CD14-positive monocyte (primary cell): ENCODE measurements at regions not wholly inside any gene's neighbourhood (a gene's known extent, or its start where the extent isn't known, plus 50 kb on each side); places are given as distances from the start of the nearest gene placed in this dataset.

Source experiments
- DNase-seq, 3 donors: peaks; one replicate each; pipeline ENCODE4 v3.0.0-alpha.2; 2011 to 2022
- H2AFZ ChIP-seq: 2 replicates; pipeline ENCODE4 v1.6.0; 2012; ENCODE audit warnings: mild to moderate bottlenecking, low read depth, low read length, inconsistent platforms; ENCODE audit not compliant: insufficient read depth, poor library complexity, severe bottlenecking
- H3K27ac ChIP-seq, 2 donors: 1 replicate in 1 of 2; 2 replicates in 1 of 2; pipeline ENCODE4 v1.5.1; 2012 to 2013; ENCODE audit warnings: low read length in 2 of 2, control low read depth in 1 of 2, inconsistent platforms in 1 of 2, low read depth in 1 of 2, mild to moderate bottlenecking in 1 of 2
- H3K27me3 ChIP-seq, 2 donors: one replicate each; pipeline versions ENCODE4 v1.6.0 to v1.6.1; 2011 to 2013; ENCODE audit warnings: low read length in 2 of 2; ENCODE audit not compliant: control insufficient read depth in 2 of 2, insufficient read depth in 2 of 2
- H3K36me3 ChIP-seq, 2 donors: replicated peaks in 1 of 2; 1 replicate in 1 of 2; 2 replicates in 1 of 2; pipeline versions ENCODE4 v1.5.1 to v1.6.1; 2012 to 2013; ENCODE audit warnings: low read length in 2 of 2, control low read depth in 1 of 2, inconsistent platforms in 1 of 2, mild to moderate bottlenecking in 1 of 2; ENCODE audit not compliant: insufficient read depth in 2 of 2, control insufficient read depth in 1 of 2
- H3K4me1 ChIP-seq, 2 donors: 1 replicate in 1 of 2; 2 replicates in 1 of 2; pipeline versions ENCODE4 v1.5.1 to v1.6.1; 2012 to 2013; ENCODE audit warnings: low read length in 2 of 2, control low read depth in 1 of 2, inconsistent platforms in 1 of 2, mild to moderate bottlenecking in 1 of 2, moderate library complexity in 1 of 2; ENCODE audit not compliant: insufficient read depth in 2 of 2, control insufficient read depth in 1 of 2
- H3K4me2 ChIP-seq: replicated peaks from 2 replicates; pipeline ENCODE3; 2012; ENCODE audit warnings: low read length, moderate library complexity, mild to moderate bottlenecking; ENCODE audit not compliant: poor library complexity, severe bottlenecking; ENCODE audit errors: extremely low read depth
- H3K4me3 ChIP-seq, 3 experiments: fragments of 200-600 bp in 1 of 3; sonication (generic) in 1 of 3; replicated peaks in 1 of 3; 1 replicate in 2 of 3; 2 replicates in 1 of 3; pipeline ENCODE4 v1.5.1; 2011 to 2013; ENCODE audit warnings: low read length in 3 of 3, mild to moderate bottlenecking in 3 of 3, control low read depth in 2 of 3, low read depth in 2 of 3, inconsistent platforms in 1 of 3, moderate library complexity in 1 of 3
- H3K79me2 ChIP-seq: 2 replicates; pipeline ENCODE4 v1.6.0; 2012; ENCODE audit warnings: mild to moderate bottlenecking, control low read depth, inconsistent platforms, low read length, moderate library complexity; ENCODE audit not compliant: insufficient read depth
- H3K9ac ChIP-seq: 2 replicates; pipeline ENCODE4 v1.6.0; 2017; ENCODE audit warnings: low read length, mild to moderate bottlenecking; ENCODE audit not compliant: insufficient read depth, poor library complexity, severe bottlenecking
- H3K9me3 ChIP-seq, 2 donors: replicated peaks in 1 of 2; 1 replicate in 1 of 2; 2 replicates in 1 of 2; pipeline versions ENCODE4 v1.5.1 to v1.6.1; 2012 to 2013; ENCODE audit warnings: low read length in 2 of 2, control low read depth in 1 of 2; ENCODE audit not compliant: control insufficient read depth in 1 of 2, insufficient read depth in 1 of 2
- H4K20me1 ChIP-seq: 2 replicates; pipeline ENCODE4 v1.6.0; 2012; ENCODE audit warnings: mild to moderate bottlenecking, low read length, control low read depth, moderate library complexity; ENCODE audit not compliant: insufficient read depth
- H3K27ac Mint-ChIP-seq, 7 donors: one replicate each; pipeline ENCODE4 v1.8.0; 2020; ENCODE audit warnings: mild to moderate bottlenecking in 7 of 7, mixed read lengths in 7 of 7, moderate library complexity in 6 of 7, inconsistent platforms in 2 of 7
- H3K27me3 Mint-ChIP-seq, 3 donors: one replicate each; pipeline ENCODE4 v1.8.0; 2021 to 2022; ENCODE audit warnings: low read depth in 3 of 3, mild to moderate bottlenecking in 3 of 3, mixed read lengths in 3 of 3, moderate library complexity in 3 of 3, inconsistent platforms in 1 of 3
- H3K36me3 Mint-ChIP-seq, 2 donors: one replicate each; pipeline ENCODE4 v1.8.0; 2020; ENCODE audit warnings: mixed read lengths in 2 of 2, inconsistent platforms in 1 of 2, mild to moderate bottlenecking in 1 of 2
- H3K4me1 Mint-ChIP-seq: one replicate; pipeline ENCODE4 v1.8.0; 2020; ENCODE audit warnings: mild to moderate bottlenecking, mixed read lengths
- H3K4me3 Mint-ChIP-seq, 2 donors: one replicate each; pipeline ENCODE4 v1.8.0; 2020; ENCODE audit warnings: mild to moderate bottlenecking in 2 of 2, mixed read lengths in 2 of 2, moderate library complexity in 1 of 2
- H3K9me3 Mint-ChIP-seq, 7 donors: one replicate each; pipeline ENCODE4 v1.8.0; 2020 to 2022; ENCODE audit warnings: mixed read lengths in 7 of 7, mild to moderate bottlenecking in 6 of 7, moderate library complexity in 6 of 7, inconsistent platforms in 2 of 7
- CTCF ChIP-seq: fragments of 200-600 bp; IDR thresholded peaks from one replicate; pipeline ENCODE4 v1.8.0; 2022; ENCODE audit warnings: antibody characterized with exemption, mild to moderate bottlenecking
- WGBS: methylation state at CpG from one replicate; pipeline ENCODE4 v1.1.5; 2013; ENCODE audit warnings: missing lambda C conversion rate; ENCODE audit not compliant: insufficient coverage; 5-methylcytosine and 5-hydroxymethylcytosine counted together
- intact Hi-C, 2 donors: fragments of 100-400 bp; cut with micrococcal nuclease; formaldehyde crosslinking; loops; one replicate each; pipeline versions ENCODE4 v1.15.0 to v1.15.1; 2023

- Mint-ChIP-seq H3K4me1 (peaks cover 18% of the 10 kb centered on the region), H3K9me3 (peaks cover 0 to 2% (median 0%) of the 10 kb centered on the region in 7 donors), H3K27me3 (peaks cover 0 to 3% (median 0%) of the 10 kb centered on the region in 3 donors), H3K36me3 (no peaks in the 10 kb centered on the region), H3K4me3 (no peak overlapping the region), H3K27ac (no peak overlapping the region)
- WGBS, result 97% methylated on average over 9 of the region's 10 CpGs
- intact Hi-C loops, result no loop called here
- Histone ChIP-seq H4K20me1 (no peaks in the 10 kb centered on the region), H3K4me1 (peaks cover 10 to 11% of the 10 kb centered on the region in 2 donors), H3K27me3 (no peaks in the 10 kb centered on the region), H3K36me3 (no peaks in the 10 kb centered on the region), H3K79me2 (no peaks in the 10 kb centered on the region), H3K27ac (no peak overlapping the region), H3K4me3 (no peak overlapping the region), H3K4me2 (no peak overlapping the region), H3K9me3 (no peaks in the 10 kb centered on the region), H3K9ac (no peak overlapping the region), H2AFZ (no peak overlapping the region)
- no peak for TF ChIP-seq CTCF
- DNase-seq, result no peak
Observed at GRCh38 chr6:149138089-149138488, 179.4 kb upstream of the TAB2 start.

GRCh38 chr6:149138699-149139294 is 178.7 kb upstream of the TAB2 start:
- Histone ChIP-seq H3K4me3 (no peak overlapping the region), H3K4me2 (no peak overlapping the region), H2AFZ (no peak overlapping the region), H3K79me2 (no peaks in the 10 kb centered on the region), H4K20me1 (no peaks in the 10 kb centered on the region), H3K27ac (no peak overlapping the region), H3K36me3 (no peaks in the 10 kb centered on the region), H3K27me3 (no peaks in the 10 kb centered on the region), H3K9me3 (no peaks in the 10 kb centered on the region), H3K4me1 (peaks cover 10 to 11% of the 10 kb centered on the region in 2 donors), H3K9ac (no peak overlapping the region)
- Mint-ChIP-seq H3K36me3 (no peaks in the 10 kb centered on the region), H3K27ac (peak overlapping the region in 1 of 7 donors; percentile 36), H3K4me3 (no peak overlapping the region), H3K9me3 (no peaks in the 10 kb centered on the region), H3K4me1 (peaks cover 18% of the 10 kb centered on the region), H3K27me3 (peaks cover 0 to 3% (median 0%) of the 10 kb centered on the region in 3 donors)
- WGBS, result 97% methylated on average over 6 of the region's 12 CpGs
- intact Hi-C loops, result no loop called here
- no peak for DNase-seq
- no peak for TF ChIP-seq CTCF
